K562 (cell line): ENCODE measurements at regions not wholly inside any gene's neighbourhood (a gene's known extent, or its start where the extent isn't known, plus 50 kb on each side); places are given as distances from the start of the nearest gene placed in this dataset.

Experiments used
- BRD9 ChIP-seq: fragments of 450-650 bp; IDR thresholded peaks from 2 replicates; pipeline ENCODE4 v1.6.1; 2018; ENCODE audit warnings: low read depth; ENCODE audit not compliant: partially characterized antibody
- CBX5 ChIP-seq: IDR thresholded peaks from 2 replicates; pipeline ENCODE4 v1.6.1; 2014; ENCODE audit warnings: low read depth, borderline replicate concordance
- E4F1 ChIP-seq: fragments of 250-450 bp; sonication (Bioruptor Pico); IDR thresholded peaks from 2 replicates; pipeline ENCODE4 v1.5.0; 2021; ENCODE audit warnings: mild to moderate bottlenecking, borderline replicate concordance
- ETV1 ChIP-seq: fragments of 450-650 bp; conservative IDR thresholded peaks from 2 replicates; pipeline ENCODE4 v1.6.1; 2016; ENCODE audit warnings: missing genetic modification characterization, control low read depth, low read depth, missing compliant biosample characterization
- GATA2 ChIP-seq: sonication (generic); formaldehyde crosslinking; IDR thresholded peaks from 2 replicates; pipeline ENCODE4 v1.4.0; 2020; ENCODE audit warnings: mild to moderate bottlenecking, missing genetic modification reagents
- HDGF ChIP-seq: fragments of 450-650 bp; IDR thresholded peaks from 2 replicates; pipeline ENCODE4 v1.6.1; 2016
- KLF6 ChIP-seq: fragments of 250-450 bp; sonication (Bioruptor Pico); IDR thresholded peaks from 2 replicates; pipeline ENCODE4 v1.4.0; 2020; ENCODE audit warnings: mild to moderate bottlenecking, moderate library complexity, borderline replicate concordance
- MEF2D ChIP-seq: conservative IDR thresholded peaks from 2 replicates; pipeline ENCODE4 v1.6.1; 2016; ENCODE audit warnings: low read depth, missing genetic modification characterization, missing compliant biosample characterization
- MTF1 ChIP-seq: fragments of 250-450 bp; sonication (Bioruptor Pico); IDR thresholded peaks from 2 replicates; pipeline ENCODE4 v1.9.0; 2021; ENCODE audit warnings: moderate library complexity, mild to moderate bottlenecking, inconsistent platforms, borderline replicate concordance
- PATZ1 ChIP-seq: fragments of 250-450 bp; sonication (Bioruptor Pico); IDR thresholded peaks from 2 replicates; pipeline ENCODE4 v1.5.0; 2020; ENCODE audit warnings: mild to moderate bottlenecking, borderline replicate concordance
- RBM39 ChIP-seq: fragments of 200-400 bp; formaldehyde crosslinking; optimal IDR thresholded peaks from 2 replicates; pipeline ENCODE3; 2018; ENCODE audit warnings: low read depth, low read length
- RCOR1 ChIP-seq, 2 experiments: IDR thresholded peaks; 2 replicates each; pipeline ENCODE4 v1.6.1; 2012; ENCODE audit warnings: low read depth in 2 of 2, low read length in 2 of 2, borderline replicate concordance in 1 of 2, improper control_type of control experiment in 1 of 2
- SNIP1 ChIP-seq: fragments of 450-650 bp; IDR thresholded peaks from 2 replicates; pipeline ENCODE4 v1.7.1; 2017; ENCODE audit warnings: low read depth, mild to moderate bottlenecking
- SRSF3 ChIP-seq: fragments of 200-400 bp; formaldehyde crosslinking; IDR thresholded peaks from 2 replicates; pipeline ENCODE4 v1.6.1; 2016; ENCODE audit warnings: mild to moderate bottlenecking, low read length, moderate library complexity; ENCODE audit not compliant: insufficient read depth
- THRAP3 ChIP-seq: fragments of 450-650 bp; IDR thresholded peaks from 2 replicates; pipeline ENCODE4 v1.6.1; 2016; ENCODE audit warnings: mild to moderate bottlenecking, inconsistent platforms, borderline replicate concordance
- THRB ChIP-seq: fragments of 450-650 bp; formaldehyde crosslinking; conservative IDR thresholded peaks from 2 replicates; pipeline ENCODE4 v1.4.0; 2022; ENCODE audit warnings: mild to moderate bottlenecking, missing genetic modification characterization
- ZNF277 ChIP-seq: fragments of 250-450 bp; sonication (Bioruptor Pico); IDR thresholded peaks from 2 replicates; pipeline ENCODE4 v1.8.0; 2022; ENCODE audit warnings: inconsistent platforms, mild to moderate bottlenecking, moderate library complexity, borderline replicate concordance
- ZNF695 ChIP-seq: fragments of 450-650 bp; formaldehyde crosslinking; IDR thresholded peaks from 2 replicates; pipeline ENCODE4 v1.4.0; 2020; ENCODE audit warnings: mild to moderate bottlenecking, moderate library complexity
- ZNF75A ChIP-seq: fragments of 450-650 bp; formaldehyde crosslinking; IDR thresholded peaks from 2 replicates; pipeline ENCODE4 v1.4.0; 2020; ENCODE audit warnings: mild to moderate bottlenecking

DNA sequence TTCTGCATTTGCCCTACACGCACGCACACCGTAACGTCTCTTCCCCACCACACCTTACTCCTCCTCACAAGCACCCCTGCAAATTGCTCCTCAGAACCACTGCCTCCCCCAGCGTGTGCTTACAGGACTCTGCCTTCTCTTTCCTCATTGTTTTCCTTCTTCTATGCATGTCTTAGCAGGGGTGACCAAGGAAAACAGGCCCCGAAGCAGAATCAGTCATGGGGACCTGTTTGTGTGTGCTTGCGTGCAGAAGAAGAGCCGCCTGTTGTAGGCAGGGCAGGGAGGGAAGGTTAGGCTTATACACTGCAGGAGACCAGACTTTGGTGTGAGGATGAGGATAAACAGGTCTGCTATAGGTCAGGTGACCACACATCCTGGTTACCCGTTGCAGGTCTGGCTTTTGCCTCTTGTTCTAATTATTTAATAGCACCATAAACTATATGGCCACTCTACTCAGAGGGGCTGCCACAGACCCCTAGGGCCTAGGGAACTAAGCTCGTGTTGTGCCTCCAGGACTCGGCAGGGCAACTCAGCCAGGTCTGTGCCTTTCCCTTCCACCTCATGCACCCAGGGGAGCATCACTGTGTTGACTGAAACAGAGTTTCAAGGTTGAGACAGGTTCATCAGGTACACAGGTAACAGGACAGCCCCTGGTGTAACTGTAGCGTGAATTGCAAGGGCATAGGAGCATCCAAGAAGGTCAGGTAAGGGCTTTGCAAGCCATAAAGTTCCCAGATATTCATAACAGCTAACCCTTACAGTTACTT, 60.8 kb upstream of the EPS8L3 start (continued):
- TF ChIP-seq KLF6 (CRISPR knock-in tag) (no peak), PATZ1 (CRISPR knock-in tag) (0 out of 2 replicates have a peak, but pooled peaks have one; percentile 11), RBM39 (no peak), SRSF3 (no peak), HDGF (0 out of 2 replicates have a peak, but pooled peaks have one; percentile 74), E4F1 (CRISPR knock-in tag) (no peak), ETV1 (tag) (0 out of 2 replicates have a peak, but pooled peaks have one; percentile 3), ZNF75A (CRISPR knock-in tag) (no peak), RCOR1 (IDR thresholded peaks at IDR 0.05; ENCODE audit: borderline replicate concordance in 1 of 2, low read depth in 2 of 2, low read length in 2 of 2) (no peak), BRD9 (no peak), SNIP1 (no peak), THRB (CRISPR knock-in tag) (0 out of 2 replicates have a peak, but pooled peaks have one; percentile 15), GATA2 (CRISPR knock-in tag) (no peak), MTF1 (CRISPR knock-in tag) (no peak), THRAP3 (no peak), ZNF277 (CRISPR knock-in tag) (no peak), MEF2D (0 out of 2 replicates have a peak, but pooled peaks have one; percentile 13), ZNF695 (CRISPR knock-in tag) (no peak), CBX5 (no peak)
